ENCODE measurements at regions not wholly inside any gene's neighbourhood (a gene's known extent, or its start where the extent isn't known, plus 50 kb on each side); places are given as distances from the start of the nearest gene placed in this dataset.
"Not testable (repeated sequence)": the region's sequence is repeated elsewhere in the genome, so short reads cannot be mapped to it uniquely, and the experiment has no call there.

- DNase-seq (ENCODE audit: low read depth) = no peak
Measured at GRCh38 chr10:44008270-44008916, 359.7 kb upstream of the ZNF32 start.

DNA sequence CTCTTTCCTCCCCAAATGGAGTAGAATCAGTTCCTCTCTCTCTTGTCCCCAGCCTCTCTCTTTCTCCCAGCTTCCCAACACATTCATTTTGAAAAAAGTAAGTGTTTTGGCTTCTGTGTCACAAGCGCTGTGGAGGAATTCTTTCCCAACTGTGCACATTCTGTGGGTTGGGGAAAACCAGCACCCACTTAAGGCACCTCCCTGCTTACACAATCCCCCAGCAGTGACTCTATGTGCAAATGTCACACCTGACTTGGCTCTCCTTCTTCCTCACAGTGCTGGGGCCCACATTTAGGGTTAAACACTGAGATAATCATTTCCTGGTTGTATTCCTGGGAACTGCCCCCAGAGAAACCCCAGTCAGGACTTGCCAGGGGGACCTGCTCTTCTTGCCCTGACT, 358.1 kb upstream of the ZNF32 start:
- DNase-seq (ENCODE audit: low read depth) = no peak

GRCh38 chr10:44005788-44006099, 357.1 kb upstream of the ZNF32 start:
- DNase-seq (ENCODE audit: low read depth) = no peak

DNA sequence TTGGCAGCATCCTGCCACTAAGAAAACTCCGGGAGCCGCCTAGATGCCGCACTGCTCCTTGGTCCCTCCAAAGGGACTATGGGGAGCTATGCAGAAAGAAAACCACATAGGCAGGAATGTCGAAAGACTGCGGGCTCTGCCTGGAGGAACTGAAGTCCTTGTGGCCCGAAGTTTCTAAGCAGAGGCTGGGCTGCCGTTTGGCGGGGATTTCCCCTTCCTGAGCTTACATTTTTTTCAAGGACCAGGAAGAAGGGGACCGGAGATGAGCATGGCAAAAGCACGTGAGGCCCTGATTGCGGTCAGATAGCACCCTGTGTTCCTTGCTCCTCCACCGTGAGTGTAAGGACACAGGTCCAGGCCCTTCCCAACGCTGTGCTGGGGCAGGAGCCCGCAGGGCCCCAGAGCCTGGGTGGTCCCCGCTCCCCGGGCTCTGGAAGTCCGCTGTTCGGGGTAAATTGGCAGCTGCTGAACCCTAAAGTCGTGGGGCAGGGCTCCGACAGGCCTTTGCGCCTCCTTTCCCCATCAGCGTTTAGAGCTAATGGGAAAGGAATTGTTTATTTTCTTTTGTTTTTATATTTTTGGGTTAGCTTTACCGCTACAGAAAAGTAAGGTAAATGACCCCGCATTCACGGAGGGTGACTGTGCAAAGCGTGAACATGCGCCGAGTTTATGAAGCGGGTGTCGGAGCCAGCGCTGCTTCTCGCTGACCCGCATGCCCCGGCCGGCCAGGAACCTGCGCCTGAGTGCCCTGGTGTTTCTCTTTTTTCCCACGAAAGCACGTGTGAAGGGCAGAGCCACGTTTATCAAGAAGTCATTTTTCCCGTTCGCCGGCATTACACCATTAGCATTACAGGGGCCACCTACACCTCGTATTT, 356.5 kb upstream of the ZNF32 start:
- DNase-seq (ENCODE audit: low read depth) = no peak

- no peak for DNase-seq (ENCODE audit: low read depth)
Measured at GRCh38 chr10:43998021-43998809, 349.5 kb upstream of the ZNF32 start.

- DNase-seq (ENCODE audit: low read depth) = no peak
Measured at GRCh38 chr10:43997330-43997729, 348.6 kb upstream of the ZNF32 start.

DNA sequence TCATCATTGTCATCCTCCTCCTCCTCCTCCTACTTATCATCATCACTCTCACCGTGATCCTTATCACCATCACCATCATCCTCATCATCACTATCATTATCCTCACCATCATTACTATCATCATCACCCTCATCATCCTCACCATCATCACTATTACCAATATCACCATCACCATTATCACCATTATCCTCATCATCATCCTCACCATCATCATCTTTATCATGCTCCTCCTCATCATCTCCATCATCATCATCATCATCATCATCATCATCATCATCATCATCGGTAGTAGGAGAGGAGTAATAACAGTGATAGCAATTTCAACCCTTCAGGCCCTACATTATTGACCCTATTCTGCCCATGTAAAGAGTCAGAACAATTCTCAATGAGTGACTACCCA, 345.9 kb upstream of the ZNF32 start:
- no peak for DNase-seq (ENCODE audit: low read depth)

DNA sequence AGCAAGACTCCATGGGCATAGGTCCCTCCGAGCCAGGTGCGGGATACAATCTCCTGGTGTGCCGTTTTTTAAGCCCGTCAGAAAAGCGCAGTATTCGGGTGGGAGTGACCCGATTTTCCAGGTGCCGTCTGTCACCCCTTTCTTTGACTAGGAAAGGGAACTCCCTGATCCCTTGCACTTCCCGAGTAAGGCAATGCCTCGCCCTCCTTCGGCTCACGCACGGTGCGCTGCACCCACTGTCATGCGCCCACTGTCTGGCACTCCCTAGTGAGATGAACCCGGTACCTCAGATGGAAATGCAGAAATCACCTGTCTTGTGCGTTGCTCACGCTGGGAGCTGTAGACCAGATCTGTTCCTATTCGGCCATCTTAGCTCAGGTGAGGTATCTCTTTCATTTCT, 344.1 kb upstream of the ZNF32 start:
- DNase-seq (ENCODE audit: low read depth) = not testable (repeated sequence)

GRCh38 chr10:43986374-43986773, 337.7 kb upstream of the ZNF32 start:
- DNase-seq (ENCODE audit: low read depth) = no peak

DNA sequence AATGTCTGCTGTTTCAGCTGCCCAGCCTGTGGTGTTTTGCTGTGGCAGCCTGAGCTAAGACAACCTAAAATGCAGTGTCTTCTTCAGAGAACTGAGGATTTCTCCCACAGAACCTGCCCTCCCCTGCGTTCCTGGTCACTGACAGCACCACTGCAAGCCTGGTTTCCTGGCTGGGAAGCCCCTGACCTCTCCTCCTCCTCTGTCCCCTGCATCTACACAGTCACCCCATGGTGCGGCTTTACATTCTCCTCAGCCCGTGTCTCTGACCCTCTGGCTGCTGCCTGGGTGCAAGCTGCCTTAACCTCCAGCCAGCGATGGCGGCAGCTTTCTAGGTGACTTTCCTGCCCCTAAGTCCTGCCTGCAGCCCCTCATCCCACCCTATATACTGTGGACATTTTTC, 337.3 kb upstream of the ZNF32 start:
- no peak for DNase-seq (ENCODE audit: low read depth)

DNA sequence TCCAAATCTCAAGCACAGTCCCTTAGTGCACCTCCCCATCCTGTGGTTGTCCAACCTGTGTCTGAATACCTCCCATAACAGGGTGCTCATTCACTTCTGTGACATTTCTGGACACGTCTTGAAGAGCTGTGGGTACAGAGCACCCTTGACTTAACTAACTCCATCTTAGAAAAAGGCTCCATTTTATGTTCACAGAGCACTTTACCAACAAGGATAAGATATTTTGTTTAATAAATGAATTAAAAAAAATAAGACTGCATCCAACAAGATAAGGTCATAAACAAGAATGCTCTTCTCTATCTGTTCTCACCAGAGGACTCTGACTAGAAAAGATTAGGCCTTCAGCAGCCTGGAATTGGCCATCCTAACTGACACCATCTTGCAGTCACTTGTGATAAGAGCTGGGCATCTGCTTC, 335.2 kb upstream of the ZNF32 start:
- peak; percentile 92 for DNase-seq (ENCODE audit: low read depth)

- DNase-seq (ENCODE audit: low read depth) = peak; percentile 48
Measured at GRCh38 chr10:43983405-43983804, 334.7 kb upstream of the ZNF32 start.

GRCh38 chr10:43982250-43982649, 333.6 kb upstream of the ZNF32 start:
- DNase-seq (ENCODE audit: low read depth) = no peak

DNA sequence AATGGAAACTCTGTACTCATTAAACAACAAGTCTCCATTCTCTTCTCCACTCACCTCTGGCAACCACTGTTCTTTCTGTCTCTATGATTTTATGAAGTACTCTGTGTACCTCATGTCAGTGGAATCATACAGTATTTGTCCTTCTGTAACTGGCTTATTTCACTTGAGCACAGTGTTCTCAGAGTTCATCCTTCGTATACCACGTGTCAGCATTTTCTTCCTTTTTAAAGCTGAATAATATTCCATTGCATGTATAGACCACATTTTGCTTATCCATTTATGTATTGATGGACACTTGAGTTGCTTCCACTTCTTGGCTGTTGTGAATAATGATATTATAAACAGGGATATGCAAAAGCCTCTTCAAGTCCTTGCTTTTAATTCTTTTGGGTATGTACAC, 333.0 kb upstream of the ZNF32 start:
- no peak for DNase-seq (ENCODE audit: low read depth)

DNA sequence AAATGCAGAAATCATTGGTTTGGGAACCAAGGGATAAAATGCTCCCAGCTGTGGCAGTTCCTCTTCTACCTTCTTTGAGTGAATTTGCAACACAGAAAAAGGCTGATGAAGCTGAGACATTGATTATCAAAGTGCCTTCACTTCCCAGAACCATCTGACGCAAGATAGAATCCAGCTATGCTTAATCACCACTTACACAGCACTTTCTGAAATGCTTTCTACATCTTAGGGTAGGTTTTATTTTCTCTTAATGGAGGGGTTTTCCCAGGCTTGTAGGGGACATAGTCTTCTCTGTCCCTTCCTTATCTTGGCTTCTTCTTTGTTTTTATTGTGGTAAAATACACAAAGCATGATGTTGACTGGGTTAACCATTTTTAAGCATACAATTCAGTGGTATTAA, 332.6 kb upstream of the ZNF32 start:
- DNase-seq (ENCODE audit: low read depth) = no peak

- no peak for DNase-seq (ENCODE audit: low read depth)
Measured at GRCh38 chr10:43980715-43981114, 332.0 kb upstream of the ZNF32 start.

- peak; percentile 34 for DNase-seq (ENCODE audit: low read depth)
Measured at GRCh38 chr10:43980313-43980712, 331.6 kb upstream of the ZNF32 start.

DNA sequence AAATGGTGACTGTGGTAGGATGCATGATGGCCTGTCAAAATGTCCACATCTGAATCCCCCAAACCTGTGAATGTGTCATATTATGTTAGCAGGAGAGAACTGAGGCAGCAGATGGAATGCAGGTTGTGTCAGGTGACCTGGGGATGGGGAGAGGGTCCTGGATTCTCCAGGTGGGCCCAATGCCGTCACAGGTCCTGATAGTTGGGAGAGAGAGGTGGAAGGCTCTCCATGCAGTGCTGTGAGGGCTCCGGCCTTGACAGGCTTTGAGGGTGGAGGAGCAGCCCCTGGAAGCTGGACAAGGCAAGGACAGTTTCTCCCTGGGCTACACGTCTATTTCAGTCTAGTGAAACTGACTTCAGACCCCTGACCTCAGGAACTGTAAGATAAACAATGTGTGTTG, 330.9 kb upstream of the ZNF32 start:
- DNase-seq (ENCODE audit: low read depth) = no peak

GRCh38 chr10:43978936-43979335, 330.3 kb upstream of the ZNF32 start:
- DNase-seq (ENCODE audit: low read depth) = no peak

DNA sequence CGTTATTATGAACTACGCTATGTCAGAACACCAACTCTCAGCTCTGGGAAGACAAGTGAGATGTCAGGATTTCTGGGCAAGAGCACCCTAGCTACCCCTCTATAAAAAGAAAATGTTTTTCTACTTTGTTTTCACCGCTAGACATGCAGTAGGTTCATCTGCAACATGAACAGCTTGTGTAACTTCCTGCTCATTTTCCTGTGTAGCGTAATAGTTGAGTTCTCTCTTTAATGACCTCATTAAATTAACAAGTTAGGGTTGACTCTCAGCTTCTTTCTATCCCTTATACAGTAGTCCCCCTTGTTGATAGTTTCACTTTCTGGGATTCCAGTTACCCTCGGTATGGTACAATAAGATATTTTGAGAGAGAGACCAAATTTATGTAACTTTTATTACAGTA, 329.4 kb upstream of the ZNF32 start:
- DNase-seq (ENCODE audit: low read depth) = no peak

DNA sequence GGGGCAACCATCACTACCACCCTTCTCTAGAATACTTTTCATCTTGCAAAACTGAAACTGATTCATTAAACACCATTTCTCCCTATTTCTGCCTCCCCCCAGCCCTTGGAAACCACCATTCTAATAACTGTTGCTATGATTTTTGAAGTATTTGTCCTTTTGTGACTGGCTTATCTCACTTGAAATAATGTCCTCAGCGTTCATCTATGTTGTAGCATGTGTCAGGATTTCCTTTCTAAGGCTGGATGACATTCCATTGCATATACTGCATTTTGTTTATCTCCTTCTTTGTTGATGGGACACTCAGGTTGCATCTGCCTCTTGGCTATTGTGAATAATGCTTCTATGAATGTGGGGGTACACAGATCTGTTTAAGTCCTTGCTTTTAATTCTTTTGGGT, 327.6 kb upstream of the ZNF32 start:
- DNase-seq (ENCODE audit: low read depth) = no peak

DNA sequence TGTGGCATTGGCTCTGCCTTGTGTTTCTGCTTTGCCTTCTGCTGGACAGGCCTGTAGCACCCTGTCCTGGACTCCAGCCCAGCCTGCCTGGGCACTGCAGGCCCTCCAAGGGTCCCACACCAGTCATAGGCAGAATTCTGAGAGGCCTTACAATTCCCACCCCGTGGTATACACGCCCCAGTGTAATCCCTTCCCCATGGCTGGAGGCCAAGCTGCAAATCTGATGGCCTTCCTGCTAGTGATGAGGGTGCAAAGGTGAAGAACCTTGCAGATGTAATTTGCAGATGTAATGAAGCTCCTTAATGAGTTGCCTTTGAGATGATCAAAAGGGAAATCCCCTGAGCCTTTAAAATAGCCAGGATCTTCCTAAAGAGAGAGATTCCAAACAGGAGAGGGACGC, 325.1 kb upstream of the ZNF32 start:
- no peak for DNase-seq (ENCODE audit: low read depth)

Data from CMK (cell line).